ENCODE measurements at regions not wholly inside any gene's neighbourhood (a gene's known extent, or its start where the extent isn't known, plus 50 kb on each side); places are given as distances from the start of the nearest gene placed in this dataset.
"Not testable (repeated sequence)": the region's sequence is repeated elsewhere in the genome, so short reads cannot be mapped to it uniquely, and the experiment has no call there.

GRCh38 chr2:66317268-66317890, 117.5 kb upstream of the MEIS1 start:
- DNase-seq = no peak

GRCh38 chr2:66306483-66306882, 128.4 kb upstream of the MEIS1 start:
- DNase-seq = no peak

GRCh38 chr2:66305718-66306117, 129.2 kb upstream of the MEIS1 start:
- DNase-seq = peak; percentile 4

DNA sequence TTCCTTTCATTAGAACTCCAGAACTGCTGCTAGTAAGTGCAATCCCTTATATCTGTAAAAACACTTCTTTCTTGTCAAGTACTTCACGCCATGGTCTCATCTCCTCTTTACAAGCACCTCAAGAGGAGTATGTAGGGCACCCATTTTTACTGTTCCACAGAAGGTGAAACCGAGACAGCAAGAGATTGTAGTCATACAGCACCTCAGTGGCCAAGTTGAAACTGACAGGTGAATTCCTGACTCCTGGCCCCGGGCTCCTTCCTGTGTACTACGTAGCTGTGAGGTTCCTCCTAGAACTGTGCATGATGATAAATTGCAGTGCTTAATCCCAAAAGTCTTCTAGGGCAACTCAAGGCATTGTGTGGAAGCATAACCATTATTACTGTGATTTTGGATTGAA, 131.5 kb upstream of the MEIS1 start:
- DNase-seq = no peak

DNA sequence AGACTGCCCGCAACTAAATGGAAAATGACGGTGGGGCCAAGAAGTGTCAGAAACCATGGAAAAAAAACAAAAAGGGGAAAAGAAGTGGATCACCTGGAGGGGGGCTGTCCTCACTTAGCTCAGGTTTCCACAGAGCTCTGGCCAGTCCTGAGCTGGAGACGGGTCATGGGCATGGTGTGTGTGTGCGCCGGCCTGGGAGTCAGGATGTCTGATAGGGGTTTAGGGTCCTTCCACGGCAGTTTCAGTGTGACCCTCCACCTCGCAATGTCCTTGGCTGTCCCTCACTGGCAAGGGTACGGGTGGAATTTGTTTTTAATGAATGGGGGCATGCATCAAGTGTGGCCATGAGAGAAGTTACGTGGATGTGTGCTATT, 133.2 kb upstream of the MEIS1 start:
- DNase-seq = no peak

DNA sequence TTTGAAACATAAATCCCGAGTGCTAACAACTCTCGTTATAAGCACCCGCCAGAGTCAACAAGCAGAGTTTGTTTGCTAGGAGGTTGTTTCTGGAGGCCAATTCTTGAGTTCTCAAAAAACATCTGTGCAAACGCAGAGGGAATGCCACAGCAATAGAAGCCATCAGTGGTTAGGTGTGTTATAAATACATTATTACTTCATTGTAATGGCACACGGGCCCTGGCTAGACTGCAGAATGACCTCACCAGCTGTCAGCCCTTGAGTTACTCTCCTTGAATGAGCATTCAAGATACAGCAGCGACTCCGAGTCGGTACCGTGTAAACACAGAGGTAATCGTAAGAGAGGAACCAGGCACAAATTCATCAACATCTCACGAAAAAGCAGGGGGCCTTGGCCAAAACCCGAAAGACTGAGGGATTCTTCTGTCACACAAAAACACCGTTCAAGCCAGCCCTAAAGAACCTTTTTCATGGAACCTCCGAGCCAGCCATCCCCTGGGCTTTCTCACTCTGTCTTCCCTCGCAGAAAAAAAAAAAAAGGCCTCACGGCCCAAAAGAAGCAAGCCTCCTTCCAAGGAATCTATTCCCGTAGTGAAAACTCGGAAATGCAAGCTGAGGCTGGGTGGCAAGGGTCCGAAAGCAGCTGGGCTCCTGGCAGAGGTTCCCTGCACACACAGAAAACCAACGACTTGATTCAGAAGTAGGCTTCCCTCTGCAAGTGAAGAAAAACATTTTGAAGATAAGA, 133.7 kb upstream of the MEIS1 start:
- DNase-seq = no peak

DNA sequence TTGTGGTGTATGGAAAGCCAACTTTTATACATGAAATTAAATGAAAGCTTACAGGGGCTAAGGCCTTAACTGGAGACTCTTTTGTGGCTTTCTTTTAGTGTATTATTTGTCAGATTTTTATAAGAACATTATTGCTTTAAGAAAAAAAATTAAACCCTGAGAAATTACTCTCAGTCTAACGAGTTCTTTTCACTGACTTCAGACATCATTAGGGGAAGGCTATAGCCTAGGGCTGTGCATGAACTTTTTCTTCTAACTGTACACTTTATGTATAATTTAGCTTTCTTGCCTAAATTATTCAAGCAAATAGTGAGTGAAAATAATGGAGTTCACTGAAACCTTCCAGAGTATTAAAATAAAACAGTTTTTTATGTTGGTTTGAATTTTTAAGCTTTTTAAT, 151.1 kb upstream of the MEIS1 start:
- DNase-seq = no peak

GRCh38 chr2:66281980-66282379, 152.9 kb upstream of the MEIS1 start:
- DNase-seq = no peak

DNA sequence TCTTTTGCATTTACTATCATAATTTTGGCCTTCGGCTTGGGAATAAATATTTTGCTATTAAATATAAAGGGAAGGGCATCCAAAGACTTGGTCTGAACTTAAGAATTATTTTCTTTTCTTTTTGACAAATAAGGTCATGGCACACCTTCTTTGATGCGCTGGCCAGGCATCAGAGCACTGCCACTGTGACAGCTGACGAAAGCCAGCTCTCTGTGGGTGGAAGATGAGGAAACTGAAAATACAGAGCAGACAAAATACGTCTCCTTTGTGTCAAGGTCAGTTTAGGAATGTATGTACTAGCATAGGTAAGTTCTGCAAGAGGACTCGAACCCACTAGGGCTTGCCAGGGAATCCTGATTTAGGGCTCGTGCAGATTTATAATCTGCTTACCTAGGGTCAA, 155.9 kb upstream of the MEIS1 start:
- DNase-seq = no peak

GRCh38 chr2:66275984-66276383, 158.9 kb upstream of the MEIS1 start:
- DNase-seq = no peak

GRCh38 chr2:66273933-66274490, 160.9 kb upstream of the MEIS1 start:
- no peak for DNase-seq

GRCh38 chr2:66272751-66273150, 162.2 kb upstream of the MEIS1 start:
- DNase-seq = no peak

DNA sequence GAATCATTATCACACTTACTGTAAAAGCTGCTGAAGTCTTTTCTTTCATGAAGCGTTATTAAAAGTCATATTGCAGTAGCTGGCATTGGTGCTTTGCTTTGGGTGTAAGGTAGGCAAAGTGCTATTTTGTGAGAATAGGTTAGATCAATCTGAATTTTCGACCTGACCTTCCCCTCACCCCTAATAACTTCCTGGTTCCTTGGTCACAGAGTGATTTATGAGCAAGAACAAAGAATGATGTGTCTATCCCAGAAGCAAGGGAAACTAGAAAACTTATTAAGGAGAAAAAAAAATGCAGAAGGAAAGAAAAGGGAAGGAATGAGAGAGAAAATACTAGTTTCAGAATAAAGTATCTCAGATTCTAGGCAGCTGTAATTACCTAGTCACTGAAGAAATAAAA, 163.1 kb upstream of the MEIS1 start:
- DNase-seq = no peak

DNA sequence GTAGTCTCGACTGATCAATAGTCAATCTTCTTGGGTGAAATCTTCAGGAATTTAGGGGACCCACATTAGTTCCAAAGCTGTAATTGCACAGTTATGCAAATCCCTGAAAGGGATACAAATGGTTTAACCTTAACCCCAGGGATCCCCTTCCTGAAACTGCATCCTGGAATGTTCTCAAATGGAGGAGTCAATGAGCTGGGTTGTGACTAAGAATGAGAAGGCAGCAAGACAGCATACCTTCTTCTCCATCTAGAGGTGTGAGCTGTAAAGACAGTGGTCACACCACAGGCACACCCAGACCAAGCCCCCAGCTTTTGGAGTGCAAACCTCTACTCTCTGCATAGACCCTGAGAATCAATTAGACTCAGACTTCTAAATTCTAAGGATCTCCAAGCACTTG, 164.7 kb upstream of the MEIS1 start:
- DNase-seq = no peak

GRCh38 chr2:66269166-66269565, 165.8 kb upstream of the MEIS1 start:
- no peak for DNase-seq

DNA sequence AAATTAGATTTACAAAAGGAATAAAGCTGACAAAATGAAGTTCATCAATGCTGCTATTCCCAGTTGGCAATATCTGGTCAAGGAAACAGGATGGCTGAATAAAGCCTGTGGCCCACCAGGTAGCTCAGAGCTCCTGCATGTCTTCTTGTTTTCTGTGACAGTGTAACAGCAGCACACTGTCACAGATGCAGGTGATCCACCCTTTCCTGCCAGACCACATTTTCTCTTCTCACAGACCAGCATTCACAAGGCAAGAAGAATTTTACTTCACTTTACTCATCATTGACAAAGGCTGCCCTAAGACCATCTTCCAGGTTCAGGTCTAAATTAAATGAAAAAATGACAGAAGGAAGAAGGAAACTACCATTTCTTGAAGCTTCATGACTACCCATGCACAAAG, 166.2 kb upstream of the MEIS1 start:
- DNase-seq = no peak

DNA sequence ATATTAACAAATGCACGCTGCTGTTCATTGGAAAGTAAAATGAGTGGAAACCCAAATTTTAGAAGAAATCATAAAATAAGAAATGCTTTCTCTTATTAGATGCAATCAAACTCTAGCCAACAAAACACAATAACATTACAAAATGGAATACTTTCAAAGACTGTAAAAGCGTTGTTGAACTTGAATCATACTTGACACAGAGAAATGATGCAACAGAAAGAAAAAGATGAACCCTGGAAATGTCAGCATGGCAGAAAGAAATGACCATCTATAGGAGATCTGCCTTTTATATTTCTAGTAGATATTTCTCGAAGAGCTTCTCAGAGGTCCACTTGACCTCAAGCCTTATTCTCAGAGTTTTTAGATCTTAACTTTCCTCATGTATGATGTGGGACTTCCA, 170.6 kb upstream of the MEIS1 start:
- no peak for DNase-seq

DNA sequence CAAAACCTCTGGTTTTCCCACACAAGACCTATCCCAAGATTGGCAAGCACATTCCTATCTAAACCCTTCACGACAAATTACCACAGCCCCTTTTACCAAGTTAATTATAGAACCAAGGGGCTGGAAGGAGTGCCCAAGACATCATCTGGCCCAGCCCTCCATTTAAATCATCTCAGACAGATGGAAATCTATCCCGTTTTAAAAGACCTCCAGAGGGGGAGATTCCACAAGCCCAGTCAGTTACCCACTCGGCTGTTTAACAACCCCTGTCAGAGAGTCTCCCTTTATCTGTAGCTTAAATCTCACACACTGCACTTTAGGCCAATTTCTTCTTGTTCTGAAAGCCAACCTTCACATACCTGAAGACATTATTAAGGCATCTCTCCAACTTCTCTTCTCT, 179.1 kb upstream of the MEIS1 start:
- no peak for DNase-seq

GRCh38 chr2:66255136-66255535, 179.8 kb upstream of the MEIS1 start:
- DNase-seq = no peak

DNA sequence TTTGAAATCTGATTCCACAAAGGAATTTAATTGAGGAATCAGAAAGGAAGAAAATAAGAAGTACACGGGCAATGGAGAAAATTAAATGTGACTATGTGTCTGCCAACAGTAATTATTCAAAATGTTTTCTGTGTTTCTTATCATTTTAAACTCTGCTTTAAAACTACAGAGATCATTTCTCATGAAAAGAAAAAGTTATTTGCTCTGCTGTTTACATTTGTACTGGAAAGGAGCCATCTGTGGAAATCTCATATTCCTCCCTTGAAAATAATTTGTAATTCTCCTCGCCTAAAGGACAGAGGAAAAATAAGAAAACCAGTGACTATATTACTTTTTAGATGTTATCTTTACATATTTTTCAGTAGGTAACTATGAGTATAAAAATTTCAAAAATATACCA, 181.9 kb upstream of the MEIS1 start:
- no peak for DNase-seq

- DNase-seq = no peak
These were observed 182.8 kb upstream of the MEIS1 start for GRCh38 chr2:66252109-66252508.

- DNase-seq = no peak
These were observed 183.4 kb upstream of the MEIS1 start for GRCh38 chr2:66251573-66251972.

DNA sequence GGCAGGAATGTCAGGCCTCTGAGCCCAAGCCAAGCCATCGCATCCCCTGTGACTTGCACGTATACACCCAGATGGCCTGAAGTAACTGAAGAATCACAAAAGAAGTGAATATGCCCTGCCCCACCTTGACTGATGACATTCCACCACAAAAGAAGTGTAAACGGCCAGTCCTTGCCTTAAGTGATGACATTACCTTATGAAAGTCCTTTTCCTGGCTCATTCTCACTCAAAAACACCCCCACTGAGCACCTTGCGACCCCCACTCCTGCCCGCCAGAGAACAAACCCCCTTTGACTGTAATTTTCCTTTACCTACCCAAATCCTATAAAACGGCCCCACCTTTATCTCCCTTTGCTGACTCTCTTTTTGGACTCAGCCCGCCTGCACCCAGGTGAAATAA, 185.8 kb upstream of the MEIS1 start:
- DNase-seq = not testable (repeated sequence)

DNA sequence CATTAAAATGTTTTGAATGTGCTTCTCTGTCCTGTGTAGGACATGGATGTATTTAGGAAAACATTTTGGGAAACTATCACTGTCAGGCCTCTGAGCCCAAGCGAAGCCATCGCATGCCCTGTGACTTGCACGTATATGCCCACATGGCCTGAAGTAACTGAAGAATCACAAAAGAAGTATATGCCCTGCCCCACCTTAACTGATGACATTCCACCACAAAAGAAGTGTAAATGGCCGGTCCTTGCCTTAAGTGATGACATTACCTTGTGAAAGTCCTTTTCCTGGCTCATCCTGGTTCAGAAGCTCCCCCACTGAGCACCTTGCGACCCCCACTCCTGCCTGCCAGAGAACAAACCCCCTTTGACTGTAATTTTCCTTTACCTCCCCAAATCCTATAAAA, 191.1 kb upstream of the MEIS1 start:
- DNase-seq = not testable (repeated sequence)
